Epithelial cell of prostate (primary cell): ENCODE measurements at regions not wholly inside any gene's neighbourhood (a gene's known extent, or its start where the extent isn't known, plus 50 kb on each side); places are given as distances from the start of the nearest gene placed in this dataset.

Experiments used
- DNase-seq: peaks from one replicate; pipeline ENCODE4 v3.0.0-alpha.2; 2011; ENCODE audit warnings: low read depth, low spot score
- H3K27ac ChIP-seq: fragments of 450-650 bp; 2 replicates; pipeline ENCODE4 v1.5.1; 2017; ENCODE audit warnings: mild to moderate bottlenecking

DNA sequence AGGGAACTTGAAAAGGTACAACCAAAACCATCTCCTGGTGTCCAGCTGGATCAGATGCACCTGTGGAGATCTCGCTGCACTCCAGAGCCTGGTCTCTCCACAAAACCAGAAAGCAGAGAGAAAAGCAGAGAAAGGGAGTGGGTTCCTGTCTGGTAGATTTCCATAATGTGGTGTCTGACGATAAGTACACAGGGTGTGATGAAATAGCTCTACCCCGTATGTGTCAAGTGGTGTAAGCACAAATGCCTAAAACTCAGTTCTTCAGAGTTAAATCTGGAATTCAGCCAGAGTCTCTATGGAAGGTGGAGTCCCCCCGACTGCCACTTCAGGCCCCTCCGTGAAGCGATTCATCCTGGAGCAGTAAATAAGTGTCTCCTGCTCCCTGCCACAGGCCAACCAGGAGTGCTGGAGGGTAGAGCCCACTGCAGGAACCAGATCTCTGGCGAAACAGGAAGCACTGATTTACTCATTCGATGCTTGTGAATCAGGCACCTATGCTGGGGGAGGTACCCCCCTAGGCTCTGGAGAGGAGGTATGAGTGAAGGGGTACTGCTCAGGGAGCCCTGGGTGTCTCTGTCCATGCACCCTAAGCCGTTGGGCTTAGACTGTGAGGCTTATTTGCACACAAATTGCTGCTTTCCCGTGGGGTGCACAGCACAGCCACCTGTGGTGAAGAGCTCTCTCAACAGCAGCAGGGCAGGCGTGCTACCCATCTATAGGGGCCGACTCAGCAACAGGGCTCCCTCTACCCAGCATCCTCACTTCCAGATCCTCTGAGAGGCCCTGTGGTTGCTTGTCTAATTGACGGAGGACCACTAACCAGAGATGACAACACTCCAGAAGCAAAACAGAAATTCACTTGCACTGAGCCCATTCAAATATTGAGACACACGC lies 97.1 kb upstream of the MYOCD start:
- H3K27ac ChIP-seq = no peak overlapping the region
- DNase-seq = no peak

DNA sequence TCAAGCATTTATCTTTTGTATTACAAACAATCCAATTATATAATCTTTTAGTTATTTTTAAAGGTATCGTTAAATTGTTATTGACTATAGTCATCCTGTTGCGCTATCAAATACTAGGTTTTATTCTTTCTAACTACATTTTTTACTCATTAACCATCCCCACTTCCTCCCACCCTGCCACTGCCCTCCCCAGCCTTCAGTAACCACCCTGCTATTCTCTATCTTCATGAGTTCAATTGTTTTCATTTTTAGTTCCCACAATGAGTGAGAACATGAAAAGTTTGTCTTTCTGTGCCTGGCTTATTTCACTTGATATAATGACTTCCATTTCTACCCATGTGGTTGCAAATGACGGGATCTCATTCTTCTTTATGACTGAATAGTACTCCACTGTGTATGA lies 94.1 kb upstream of the MYOCD start:
- no peak for DNase-seq
- no peak overlapping the region for H3K27ac ChIP-seq

DNA sequence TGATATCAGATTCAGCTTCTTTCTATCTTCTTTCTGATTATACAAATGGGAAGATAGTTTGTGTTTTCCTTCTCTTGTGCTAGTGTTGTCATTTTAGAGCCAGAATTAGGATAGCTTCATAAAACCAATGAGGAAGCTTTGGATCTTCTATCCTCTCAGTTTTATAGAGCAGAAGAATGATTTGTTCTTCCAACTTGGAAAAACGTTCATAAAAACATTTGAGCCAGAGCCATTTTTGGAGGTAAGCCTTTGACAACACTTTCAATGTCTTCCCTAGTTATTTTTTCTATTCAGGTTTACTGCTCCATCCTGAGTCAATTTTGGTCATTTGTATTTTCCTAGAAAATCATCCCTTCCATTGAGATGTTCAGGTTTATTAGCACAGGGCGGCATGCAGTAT lies 91.2 kb upstream of the MYOCD start:
- DNase-seq = no peak
- H3K27ac ChIP-seq = no peak overlapping the region

DNA sequence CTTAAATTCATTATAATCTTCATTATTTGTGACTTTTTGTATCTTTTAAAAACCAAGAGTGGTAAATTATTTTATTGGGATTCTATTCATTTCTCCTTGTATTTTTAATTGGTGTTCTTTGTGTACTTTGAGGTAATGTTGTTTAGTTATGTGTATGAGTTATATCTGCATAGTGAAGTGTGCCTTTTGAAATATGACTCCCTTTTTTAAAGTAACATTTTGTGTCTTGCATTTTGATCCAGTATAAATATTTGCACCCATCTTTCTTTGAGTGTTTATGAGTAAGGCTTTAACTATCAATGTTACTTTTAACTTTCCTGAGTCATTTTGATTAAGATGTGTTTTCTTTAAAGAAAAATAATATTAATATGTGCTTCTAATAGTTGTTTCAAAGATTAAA lies 90.0 kb upstream of the MYOCD start:
- DNase-seq = no peak
- H3K27ac ChIP-seq = no peak overlapping the region

DNA sequence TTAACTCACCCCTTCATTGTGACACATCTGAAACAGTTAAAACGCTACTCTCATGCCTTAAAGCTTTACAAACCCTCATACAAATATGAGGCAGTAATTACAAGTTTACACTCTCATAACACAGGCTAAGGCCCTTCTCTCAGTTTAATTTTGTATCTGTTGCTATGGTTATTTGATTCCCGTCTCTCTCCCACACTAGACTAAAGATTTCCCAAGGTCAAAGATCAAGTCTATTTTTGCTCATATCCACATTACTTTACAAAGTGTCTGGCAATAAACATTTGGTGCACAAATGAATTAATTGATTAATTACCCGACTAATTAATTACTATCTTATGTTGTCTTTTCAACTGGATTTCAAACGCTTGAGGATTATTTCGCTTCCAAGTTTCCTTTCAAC lies 86.4 kb upstream of the MYOCD start:
- no peak for DNase-seq
- no peak overlapping the region for H3K27ac ChIP-seq

DNA sequence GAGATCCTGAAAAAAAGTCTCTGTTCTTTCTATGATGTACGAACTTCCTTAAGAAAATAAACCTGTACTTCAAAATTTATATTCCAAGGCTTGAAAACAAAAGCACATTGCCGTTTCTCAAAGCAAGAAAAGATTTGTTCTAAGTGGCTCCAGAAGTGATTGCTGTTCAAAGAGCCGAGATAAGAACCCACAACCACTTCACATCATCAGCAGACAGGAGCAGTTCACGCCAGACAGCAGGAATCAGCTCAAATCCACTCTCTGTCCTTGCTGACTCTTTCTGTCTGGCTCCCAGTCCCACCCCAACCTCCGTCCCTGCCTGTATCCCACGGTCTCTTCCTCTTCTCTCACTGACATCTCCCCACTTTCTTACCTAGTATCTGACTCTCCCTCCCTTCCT lies 85.0 kb upstream of the MYOCD start:
- H3K27ac ChIP-seq = no peak overlapping the region
- no peak for DNase-seq

DNA sequence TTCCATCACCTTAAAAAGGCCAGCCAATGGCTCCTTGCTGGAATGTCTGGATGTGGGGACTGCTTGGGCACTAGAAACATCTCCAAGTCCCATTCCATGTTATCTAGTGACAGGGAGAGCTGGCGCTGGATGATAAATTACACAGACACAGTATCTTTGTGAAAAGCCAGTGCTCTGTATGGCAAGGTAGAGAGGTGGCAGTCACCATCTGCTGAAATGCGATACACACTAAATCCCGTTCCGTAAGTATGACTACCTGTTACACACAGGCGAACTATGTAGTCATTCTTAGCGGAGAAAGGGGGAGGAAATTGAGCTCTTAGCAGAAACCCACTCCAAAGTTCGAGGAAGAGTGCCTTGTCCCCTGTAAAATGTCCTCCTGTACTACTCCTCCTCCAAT lies 81.0 kb upstream of the MYOCD start:
- no peak overlapping the region for H3K27ac ChIP-seq
- DNase-seq = no peak

DNA sequence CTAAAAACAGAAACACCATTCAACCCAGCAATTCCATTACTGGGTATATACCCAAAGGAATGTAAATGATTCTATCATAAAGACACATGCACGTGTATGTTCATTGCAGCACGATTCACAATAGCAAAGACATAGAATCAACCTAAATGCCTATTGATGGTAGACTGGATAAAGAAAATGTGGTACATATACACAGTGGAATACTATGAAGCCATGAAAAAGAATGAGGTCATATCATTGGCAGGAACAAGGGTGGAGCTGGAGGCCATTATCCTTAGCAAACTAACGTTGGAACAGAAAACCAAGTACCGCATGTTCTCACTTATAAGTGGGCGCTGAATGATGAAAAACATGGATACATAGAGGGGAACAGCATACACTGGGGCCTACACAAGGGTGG lies 77.2 kb upstream of the MYOCD start:
- H3K27ac ChIP-seq = no peak overlapping the region
- DNase-seq = no peak

DNA sequence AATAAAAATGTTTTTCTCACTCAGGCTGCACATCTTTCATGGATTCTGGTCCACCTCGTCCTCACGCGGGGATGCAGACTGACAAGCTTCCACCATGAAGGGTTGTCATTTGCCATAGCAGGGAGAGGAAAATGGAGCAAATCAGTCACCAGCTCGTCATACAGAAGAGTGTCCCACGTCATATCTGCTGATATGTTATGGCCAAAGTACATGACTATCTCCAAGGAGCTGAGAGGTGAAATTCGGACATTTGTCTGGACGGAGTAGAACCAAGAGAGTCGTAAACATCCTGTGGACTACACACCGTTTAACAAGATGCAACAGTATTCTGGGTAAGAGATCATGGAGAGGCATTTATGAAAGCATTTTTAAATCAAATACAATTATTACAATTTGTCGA lies 75.3 kb upstream of the MYOCD start:
- DNase-seq = no peak
- no peak overlapping the region for H3K27ac ChIP-seq

DNA sequence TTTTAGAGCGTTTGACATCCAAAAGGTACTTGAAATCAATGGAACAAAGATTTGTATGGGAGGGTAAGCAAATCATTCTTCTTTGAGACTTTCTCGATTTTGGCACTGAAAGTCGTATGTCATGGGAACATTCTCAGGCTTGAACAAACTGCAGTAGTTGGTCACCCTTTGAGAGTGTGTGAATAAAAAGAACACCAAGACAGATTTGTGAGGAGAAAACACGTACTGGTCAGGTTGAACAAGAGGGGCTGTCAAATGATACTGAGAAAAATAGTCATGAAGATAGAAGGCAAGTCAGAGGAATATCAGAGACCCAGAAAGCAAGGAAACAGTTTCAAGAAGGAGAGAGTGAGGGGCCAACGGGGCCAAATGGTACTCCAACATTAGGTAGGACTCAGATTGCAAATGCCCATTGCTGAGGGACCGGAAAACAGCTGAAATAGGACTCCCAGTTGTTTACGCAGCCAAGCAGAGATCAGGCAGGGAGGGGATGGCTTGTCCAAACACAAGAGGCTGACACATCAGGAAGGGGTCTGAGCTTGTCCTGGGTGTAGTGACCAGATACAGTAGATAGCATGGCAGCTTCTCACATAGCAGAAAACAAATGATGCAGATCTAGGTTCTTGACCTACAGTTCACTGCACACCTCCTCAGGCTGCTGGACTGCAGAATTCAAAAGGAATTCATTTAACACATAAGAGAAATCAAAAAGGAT lies 74.5 kb upstream of the MYOCD start:
- no peak for DNase-seq
- peak overlapping the region; percentile 5 for H3K27ac ChIP-seq

DNA sequence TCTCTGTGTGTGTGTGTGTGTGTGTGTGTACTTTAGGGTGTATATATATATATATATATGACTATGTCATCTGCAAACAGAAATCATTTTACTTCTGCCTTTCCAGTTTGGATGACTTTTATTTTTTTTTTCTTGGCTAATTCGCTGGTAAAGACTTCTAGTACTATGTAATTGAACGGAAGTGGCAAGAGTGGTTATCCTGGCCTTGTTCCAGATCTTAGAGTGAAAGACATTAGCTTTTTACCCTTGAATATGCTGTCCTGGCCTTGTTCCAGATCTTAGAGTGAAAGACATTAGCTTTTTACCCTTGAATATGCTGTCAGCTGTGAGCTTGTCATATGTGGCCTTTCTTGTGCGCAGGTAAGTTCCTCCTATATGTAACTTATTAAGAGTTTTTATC lies 72.7 kb upstream of the MYOCD start:
- no peak overlapping the region for H3K27ac ChIP-seq
- no peak for DNase-seq

DNA sequence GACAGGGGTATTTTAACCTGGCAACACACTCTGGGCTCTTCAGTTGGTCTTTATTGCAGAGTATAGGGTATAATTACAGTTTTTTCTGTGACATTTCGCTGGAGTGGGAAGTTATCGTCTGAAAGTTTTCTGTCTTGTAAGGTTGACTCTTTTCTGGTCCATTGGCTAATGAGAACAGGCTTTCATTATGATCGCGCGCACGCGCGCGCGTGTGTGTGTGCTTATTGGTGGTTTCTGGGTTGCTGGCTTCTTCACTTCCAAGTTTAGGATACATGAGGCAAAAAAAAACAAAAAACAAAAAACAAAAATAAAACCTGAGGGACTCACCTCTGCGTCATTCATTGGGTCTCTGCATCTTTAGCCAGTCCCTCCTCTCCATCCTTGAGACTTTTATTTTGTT lies 68.7 kb upstream of the MYOCD start:
- H3K27ac ChIP-seq = no peak overlapping the region
- no peak for DNase-seq

DNA sequence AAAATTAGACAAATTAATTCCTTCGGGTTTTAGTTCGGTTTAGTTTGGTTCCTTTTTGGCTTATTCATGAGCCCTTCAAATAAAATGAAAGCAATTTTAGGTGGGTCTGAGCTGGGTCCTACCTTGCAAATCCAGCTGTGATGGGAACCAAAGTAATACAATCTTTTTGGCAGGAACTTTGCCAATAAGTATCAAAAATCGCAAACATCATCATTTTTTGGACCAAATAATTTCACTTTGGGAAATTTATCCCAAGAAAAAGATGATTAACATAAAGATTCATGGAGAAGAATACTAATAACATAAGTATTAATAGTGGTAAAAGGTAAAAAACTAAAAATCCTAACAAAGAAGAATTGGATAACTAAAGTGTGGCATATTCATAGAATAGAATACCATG lies 67.8 kb upstream of the MYOCD start:
- no peak overlapping the region for H3K27ac ChIP-seq
- no peak for DNase-seq

DNA sequence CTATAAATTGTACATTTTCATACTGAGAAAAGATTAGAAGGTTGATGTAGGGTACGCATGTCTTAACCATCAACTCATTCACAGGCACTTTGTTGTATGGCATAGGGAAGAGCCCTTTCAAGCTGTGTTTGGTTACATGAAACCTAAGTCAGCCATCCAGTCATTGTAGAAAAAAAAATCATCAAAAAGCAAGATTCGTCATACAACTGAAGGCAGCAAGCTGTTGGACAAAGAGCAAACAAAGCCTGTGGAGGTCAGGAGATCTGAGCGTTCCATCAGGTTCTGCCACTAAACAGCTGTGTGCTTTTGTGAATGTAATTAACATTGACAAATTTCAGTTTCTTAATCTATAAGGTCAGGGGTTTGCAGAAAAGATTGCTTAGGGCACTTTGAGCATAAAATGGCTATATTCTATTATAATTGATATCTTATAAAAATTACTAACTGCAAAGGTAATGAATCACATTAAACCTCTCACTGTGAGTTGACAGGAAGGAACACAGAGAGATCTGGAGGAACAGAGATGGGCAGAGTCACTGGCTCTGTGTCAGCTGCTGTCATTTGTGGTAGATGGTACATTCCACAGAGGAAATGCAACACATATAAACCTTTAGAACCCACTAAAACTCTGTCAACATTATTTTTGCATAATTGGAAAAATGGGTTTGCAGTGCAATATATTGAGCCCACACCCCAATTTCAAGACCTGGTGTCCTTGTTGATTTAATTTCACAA lies 66.3 kb upstream of the MYOCD start:
- DNase-seq = no peak
- H3K27ac ChIP-seq = no peak overlapping the region

DNA sequence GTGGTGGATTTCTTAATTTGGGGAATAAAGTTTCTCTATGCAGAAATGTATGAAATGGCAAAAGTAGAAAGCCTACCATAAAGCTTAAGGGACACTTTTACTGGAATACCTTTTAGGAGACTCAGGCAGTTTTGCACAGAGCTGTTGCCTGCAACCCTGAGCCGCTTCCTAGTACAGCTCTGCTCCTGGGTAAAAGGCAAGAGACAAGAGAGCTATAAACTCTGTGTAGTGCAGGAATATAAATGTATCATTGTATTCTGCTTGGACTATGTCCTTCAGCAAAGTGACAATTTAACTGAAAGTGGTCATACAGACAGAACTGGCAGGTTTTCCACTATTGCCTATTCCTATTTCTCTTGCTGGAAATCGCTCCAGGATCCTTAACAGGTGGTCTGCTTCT lies 65.3 kb upstream of the MYOCD start:
- DNase-seq = no peak
- no peak overlapping the region for H3K27ac ChIP-seq

DNA sequence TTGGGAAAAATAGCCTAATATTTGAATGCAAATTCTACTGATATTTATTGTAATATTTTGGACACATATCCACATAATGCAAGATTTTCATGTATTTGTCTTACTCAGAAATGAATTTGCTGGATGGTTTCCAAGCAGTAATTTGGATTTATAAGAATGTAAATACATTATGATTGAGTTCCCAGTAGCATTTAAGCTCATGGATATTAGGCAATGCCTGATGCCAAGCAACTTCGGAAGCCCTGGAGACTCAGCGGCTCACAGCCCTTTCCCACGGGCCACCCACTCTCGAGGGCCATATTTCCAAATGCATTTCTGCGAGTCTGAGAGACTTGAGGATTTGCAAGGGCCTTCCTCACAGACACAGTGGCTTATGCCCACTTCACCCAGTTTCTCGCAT lies 62.1 kb upstream of the MYOCD start:
- no peak for DNase-seq
- H3K27ac ChIP-seq = no peak overlapping the region

DNA sequence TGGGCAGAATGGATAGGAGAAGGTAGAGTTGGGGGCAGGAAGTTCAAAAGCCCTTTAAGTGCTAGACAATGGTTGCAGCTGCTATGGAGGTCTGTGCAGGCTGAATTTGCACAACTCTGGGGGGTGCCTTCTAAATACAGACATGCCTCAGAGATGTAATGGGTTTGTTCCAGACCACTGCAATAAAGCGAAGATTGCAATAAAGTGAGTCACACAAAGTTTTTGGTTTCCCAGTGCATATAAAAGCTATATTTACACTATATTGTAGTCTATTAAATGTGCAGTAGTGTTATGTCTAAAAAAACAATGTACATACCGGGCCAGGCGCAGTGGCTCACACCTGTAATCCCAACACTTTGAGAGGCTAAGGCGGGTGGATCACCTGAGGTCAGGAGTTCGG lies 60.5 kb upstream of the MYOCD start:
- no peak overlapping the region for H3K27ac ChIP-seq
- DNase-seq = no peak

DNA sequence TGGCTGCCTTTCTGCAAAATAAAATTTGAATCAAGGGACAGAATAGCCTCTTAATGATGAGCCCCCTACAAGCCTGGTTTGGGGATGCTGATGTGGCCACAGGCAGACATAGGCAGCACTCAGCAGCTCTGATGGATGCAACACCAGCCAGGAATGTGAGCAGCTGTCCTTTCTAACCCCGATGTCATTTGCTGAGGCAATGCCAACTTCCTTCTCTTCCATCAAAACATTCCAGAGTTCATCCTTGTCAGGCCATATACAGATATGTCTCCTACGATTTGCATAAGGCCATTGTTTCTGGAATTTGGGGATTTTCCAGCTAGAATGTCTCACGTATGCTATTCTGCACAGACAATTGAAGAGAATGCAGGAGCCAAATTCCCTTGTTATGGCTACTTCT lies 52.1 kb upstream of the MYOCD start:
- DNase-seq = no peak
- H3K27ac ChIP-seq = no peak overlapping the region
